OCI-LY1 (cell line): ENCODE measurements at regions not wholly inside any gene's neighbourhood (a gene's known extent, or its start where the extent isn't known, plus 50 kb on each side); places are given as distances from the start of the nearest gene placed in this dataset.

Experiments
- CTCF ChIP-seq: fragments of 200-600 bp; sonication (generic), shearing (Covaris generic); IDR thresholded peaks from 2 replicates; pipeline ENCODE4 v1.5.1; 2017; ENCODE audit warnings: mild to moderate bottlenecking, antibody characterized with exemption, low read length, moderate library complexity, mixed read lengths
- EZH2 ChIP-seq: fragments of 200-600 bp; sonication (generic), shearing (Covaris generic); IDR thresholded peaks from 2 replicates; pipeline ENCODE4 v1.8.0; 2017; ENCODE audit warnings: borderline replicate concordance, mixed run types, mild to moderate bottlenecking, antibody characterized with exemption, low read length, moderate library complexity, mixed read lengths

DNA sequence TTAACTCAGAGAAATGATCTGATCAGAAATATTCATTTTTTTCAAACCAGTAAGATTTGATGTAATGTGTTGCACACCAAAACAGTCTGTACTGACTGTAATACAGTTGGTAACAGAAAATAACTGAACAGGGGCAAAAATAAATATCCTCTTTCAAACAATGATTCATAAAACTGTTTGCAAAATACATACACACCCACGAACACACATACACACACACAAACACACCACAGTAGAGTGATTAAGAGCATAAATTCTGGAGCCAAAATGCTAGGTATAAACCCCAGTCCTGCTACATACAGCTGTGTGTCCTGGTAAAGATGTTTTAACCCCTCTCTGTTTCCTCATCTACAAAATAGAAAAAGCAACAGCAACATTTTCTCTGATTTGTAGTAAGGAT is 376.6 kb downstream of the PDGFC start:
- TF ChIP-seq CTCF, result no peak
- no peak for TF ChIP-seq EZH2
